ENCODE measurements at regions not wholly inside any gene's neighbourhood (a gene's known extent, or its start where the extent isn't known, plus 50 kb on each side); places are given as distances from the start of the nearest gene placed in this dataset.

DNA sequence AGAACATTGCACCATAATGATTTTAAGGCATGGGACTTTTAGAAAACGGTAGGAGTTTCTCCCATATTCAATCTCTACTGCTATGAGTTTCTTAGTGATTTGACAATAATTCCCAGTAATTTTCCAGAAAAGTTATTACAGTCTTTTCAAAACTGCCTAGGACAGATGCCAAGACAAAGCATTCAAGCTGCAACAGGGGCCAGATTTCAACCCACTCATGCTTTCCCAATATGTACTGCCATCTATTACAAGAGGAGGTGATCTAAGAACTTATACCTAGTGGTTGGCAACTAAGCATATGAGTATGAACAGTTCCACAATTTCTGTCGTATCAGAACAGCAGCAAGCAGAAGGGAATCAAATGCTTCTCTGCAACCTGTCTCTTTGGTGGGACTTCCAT is 95.1 kb upstream of the TMED7 start:
- Histone ChIP-seq H4K5ac (ENCODE audit: low read depth, low read length) (no peak overlapping the region), H2BK120ac (ENCODE audit: low read depth, low read length) (no peak overlapping the region), H4K20me1 (ENCODE audit: insufficient read depth, low read length) (no peaks in the 10 kb centered on the region), H2BK15ac (ENCODE audit: low read depth, low read length) (no peak overlapping the region), H3K36me3 (ENCODE audit: control insufficient read depth, insufficient read depth, low read length) (no peaks in the 10 kb centered on the region), H3K4me1 (ENCODE audit: control insufficient read depth, insufficient read depth, low read length) (no peaks in the 10 kb centered on the region), H3K27ac (ENCODE audit: insufficient read depth, low read length) (no peak overlapping the region), H2AK9ac (replicated peaks; ENCODE audit: low read depth, low read length, poor library complexity) (no peak overlapping the region), H2AFZ (replicated peaks; ENCODE audit: low read length, poor library complexity) (no peak overlapping the region), H4K8ac (ENCODE audit: low read depth in 2 of 2, low read length in 2 of 2) (no peak overlapping the region), H3K9me3 (ENCODE audit: control insufficient read depth, insufficient read depth, low read length) (no peaks in the 10 kb centered on the region), H3K27me3 (ENCODE audit: control insufficient read depth, insufficient read depth, low read length) (no peaks in the 10 kb centered on the region), H3K4me2 (ENCODE audit: low read depth, low read length) (no peak overlapping the region), H2AK5ac (ENCODE audit: low read depth, low read length) (no peak overlapping the region), H3K23ac (ENCODE audit: low read depth, low read length) (no peak overlapping the region), H2BK20ac (ENCODE audit: low read depth, low read length) (no peak overlapping the region), H3K14ac (replicated peaks; ENCODE audit: low read depth, low read length) (no peak overlapping the region), H3K9me1 (ENCODE audit: insufficient read depth, low read length) (no peaks in the 10 kb centered on the region), H4K91ac (ENCODE audit: insufficient read depth, low read depth, low read length) (no peak overlapping the region), H3K56ac (ENCODE audit: extremely low read depth, insufficient read depth, low read length) (no peak overlapping the region), H3K4me3 (ENCODE audit: insufficient read depth, low read depth, low read length) (no peak overlapping the region), H3K9ac (ENCODE audit: low read depth, low read length) (no peak overlapping the region), H2BK5ac (ENCODE audit: low read depth, low read length, poor library complexity, severe bottlenecking) (no peak overlapping the region), H3K79me1 (ENCODE audit: low read depth in 1 of 2, low read length in 2 of 2) (no peaks in the 10 kb centered on the region), H3K4ac (ENCODE audit: low read depth, low read length) (no peak overlapping the region), H3K18ac (ENCODE audit: low read depth, low read length) (no peak overlapping the region)
- DNase-seq (no peak), ATAC-seq (ENCODE audit: low read depth) (no peak)
- in situ Hi-C loops (cut with MboI; ENCODE audit: low sequenced_read_pairs): no loop called here
- ChIA-PET CTCF (no interaction called here), POLR2A (ENCODE audit: unreplicated experiment) (no interaction called here)
- dilution Hi-C loops (cut with HindIII; ENCODE audit: low sequenced_read_pairs, unreplicated experiment): no loop called here
- WGBS, 2 experiments (ENCODE audit: extremely low coverage in 2 of 2, insufficient read length in 1 of 2): no CpG with 5 or more reads among the region's 2 CpGs
- TF ChIP-seq, protein P1, sequence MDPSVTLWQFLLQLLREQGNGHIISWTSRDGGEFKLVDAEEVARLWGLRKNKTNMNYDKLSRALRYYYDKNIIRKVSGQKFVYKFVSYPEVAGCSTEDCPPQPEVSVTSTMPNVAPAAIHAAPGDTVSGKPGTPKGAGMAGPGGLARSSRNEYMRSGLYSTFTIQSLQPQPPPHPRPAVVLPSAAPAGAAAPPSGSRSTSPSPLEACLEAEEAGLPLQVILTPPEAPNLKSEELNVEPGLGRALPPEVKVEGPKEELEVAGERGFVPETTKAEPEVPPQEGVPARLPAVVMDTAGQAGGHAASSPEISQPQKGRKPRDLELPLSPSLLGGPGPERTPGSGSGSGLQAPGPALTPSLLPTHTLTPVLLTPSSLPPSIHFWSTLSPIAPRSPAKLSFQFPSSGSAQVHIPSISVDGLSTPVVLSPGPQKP (IDR thresholded peaks at IDR 0.05; ENCODE audit: borderline replicate concordance, low read depth, low read length): no peak
- no TSS peak for BruUV-seq (replicated peaks)
- intact Hi-C loops (cut with micrococcal nuclease): no loop called here
